ENCODE measurements at regions not wholly inside any gene's neighbourhood (a gene's known extent, or its start where the extent isn't known, plus 50 kb on each side); places are given as distances from the start of the nearest gene placed in this dataset.

- no peaks in the 10 kb centered on the region for H3K27me3 Mint-ChIP-seq (ENCODE audit: low read depth, poor library complexity)
- no peak overlapping the region for H3K27ac Mint-ChIP-seq
These were observed 200.3 kb upstream of the FUT9 start for GRCh38 chr6:95815389-95816056.

GRCh38 chr6:95819461-95819860 is 196.3 kb upstream of the FUT9 start:
- no peak for DNase-seq
- Mint-ChIP-seq H3K36me3 (ENCODE audit: low read depth) (no peaks in the 10 kb centered on the region), H3K4me1 (no peaks in the 10 kb centered on the region), H3K4me3 (no peak overlapping the region), H3K9me3 (peaks cover 6% of the 10 kb centered on the region), H3K27ac (no peak overlapping the region), H3K27me3 (ENCODE audit: low read depth, poor library complexity) (no peaks in the 10 kb centered on the region)
- TF ChIP-seq CTCF (IDR thresholded peaks at IDR 0.05), result no peak

More at GRCh38 chr6:95815389-95816056, 200.3 kb upstream of the FUT9 start:
- Mint-ChIP-seq H3K4me3 (no peak overlapping the region), H3K9me3 (no peaks in the 10 kb centered on the region), H3K4me1 (no peaks in the 10 kb centered on the region), H3K36me3 (ENCODE audit: low read depth) (no peaks in the 10 kb centered on the region)
- TF ChIP-seq CTCF (IDR thresholded peaks at IDR 0.05), result no peak
- DNase-seq, result no peak

GRCh38 chr6:95819939-95820338 is 195.8 kb upstream of the FUT9 start:
- DNase-seq, result no peak
- peaks cover 6% of the 10 kb centered on the region for H3K9me3 Mint-ChIP-seq
- H3K27ac Mint-ChIP-seq, result peak overlapping the region; percentile 15
- no peak overlapping the region for H3K4me3 Mint-ChIP-seq
- no peak for TF ChIP-seq CTCF (IDR thresholded peaks at IDR 0.05)
- H3K4me1 Mint-ChIP-seq, result no peaks in the 10 kb centered on the region
- H3K27me3 Mint-ChIP-seq (ENCODE audit: low read depth, poor library complexity), result no peaks in the 10 kb centered on the region
- no peaks in the 10 kb centered on the region for H3K36me3 Mint-ChIP-seq (ENCODE audit: low read depth)

- Mint-ChIP-seq H3K36me3 (ENCODE audit: low read depth) (no peaks in the 10 kb centered on the region), H3K4me1 (no peaks in the 10 kb centered on the region), H3K27ac (no peak overlapping the region), H3K4me3 (no peak overlapping the region), H3K9me3 (no peaks in the 10 kb centered on the region), H3K27me3 (ENCODE audit: low read depth, poor library complexity) (peaks cover 4% of the 10 kb centered on the region)
- TF ChIP-seq CTCF (IDR thresholded peaks at IDR 0.05), result no peak
- no peak for DNase-seq
These were observed 184.8 kb upstream of the FUT9 start for GRCh38 chr6:95830859-95831557.

- no peaks in the 10 kb centered on the region for H3K9me3 Mint-ChIP-seq
- peaks cover 4% of the 10 kb centered on the region for H3K27me3 Mint-ChIP-seq (ENCODE audit: low read depth, poor library complexity)
- H3K36me3 Mint-ChIP-seq (ENCODE audit: low read depth), result no peaks in the 10 kb centered on the region
- no peak overlapping the region for H3K27ac Mint-ChIP-seq
- no peak overlapping the region for H3K4me3 Mint-ChIP-seq
- H3K4me1 Mint-ChIP-seq, result no peaks in the 10 kb centered on the region
- no peak for TF ChIP-seq CTCF (IDR thresholded peaks at IDR 0.05)
- DNase-seq, result no peak
These were observed 177.9 kb upstream of the FUT9 start for GRCh38 chr6:95837890-95838289.

- H3K4me3 Mint-ChIP-seq, result no peak overlapping the region
- no peak overlapping the region for H3K27ac Mint-ChIP-seq
- no peaks in the 10 kb centered on the region for H3K9me3 Mint-ChIP-seq
- no peaks in the 10 kb centered on the region for H3K27me3 Mint-ChIP-seq (ENCODE audit: low read depth, poor library complexity)
- no peak for TF ChIP-seq CTCF (IDR thresholded peaks at IDR 0.05)
- no peaks in the 10 kb centered on the region for H3K36me3 Mint-ChIP-seq (ENCODE audit: low read depth)
- no peaks in the 10 kb centered on the region for H3K4me1 Mint-ChIP-seq
- DNase-seq, result no peak
These were observed 174.2 kb upstream of the FUT9 start for GRCh38 chr6:95841560-95841959.
